Stimulated activated CD4-positive, alpha-beta T cell treated with anti-CD3 and anti-CD28 coated beads, Interleukin-4, amount 100 ng/mL, for 48 hours (primary cell): ENCODE measurements at regions not wholly inside any gene's neighbourhood (a gene's known extent, or its start where the extent isn't known, plus 50 kb on each side); places are given as distances from the start of the nearest gene placed in this dataset.

Experiments
- DNase-seq, 2 donors: peaks; one replicate each; pipeline ENCODE4 v3.0.0-alpha.2; 2020; ENCODE audit warnings: low read depth in 2 of 2

DNA sequence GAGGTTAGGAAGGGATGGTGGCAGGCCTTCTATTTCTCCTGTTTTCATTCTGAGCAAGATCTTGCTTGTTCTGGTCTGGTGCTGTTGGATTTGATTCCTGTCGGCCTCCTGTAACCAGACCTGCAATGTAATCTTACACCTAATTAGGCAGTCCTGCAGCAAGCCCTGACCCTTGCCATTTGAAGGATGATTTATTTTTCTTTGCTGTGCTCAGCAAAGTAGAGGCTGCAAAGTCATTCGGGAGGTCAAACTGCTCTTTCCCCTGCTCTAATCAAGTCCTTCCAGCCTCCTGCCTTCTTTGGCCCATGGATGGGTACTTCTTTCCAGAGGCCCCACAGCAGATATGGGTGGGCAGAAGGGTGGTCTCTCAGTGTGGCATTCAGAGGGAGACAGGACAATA lies 417.7 kb upstream of the USP24 start:
- no peak for DNase-seq

DNA sequence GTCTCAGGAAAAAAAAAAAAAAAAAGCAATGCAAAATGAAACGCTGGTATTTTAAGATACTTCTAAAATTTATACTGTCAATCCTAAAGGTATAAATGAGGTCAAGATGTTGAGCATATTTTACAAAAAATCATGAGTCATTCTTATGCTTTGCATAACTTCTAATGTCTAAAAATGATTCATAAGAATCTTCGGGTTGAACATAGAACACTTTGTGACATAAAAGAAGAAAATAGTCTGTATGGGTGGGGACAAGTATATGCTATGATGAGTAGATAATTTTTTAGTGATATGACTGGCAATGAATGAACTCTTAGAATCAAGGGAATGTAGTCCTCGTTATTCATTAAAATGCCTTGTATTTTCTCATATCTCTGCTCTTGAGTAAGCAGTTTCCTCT lies 416.9 kb upstream of the USP24 start:
- no peak for DNase-seq

DNA sequence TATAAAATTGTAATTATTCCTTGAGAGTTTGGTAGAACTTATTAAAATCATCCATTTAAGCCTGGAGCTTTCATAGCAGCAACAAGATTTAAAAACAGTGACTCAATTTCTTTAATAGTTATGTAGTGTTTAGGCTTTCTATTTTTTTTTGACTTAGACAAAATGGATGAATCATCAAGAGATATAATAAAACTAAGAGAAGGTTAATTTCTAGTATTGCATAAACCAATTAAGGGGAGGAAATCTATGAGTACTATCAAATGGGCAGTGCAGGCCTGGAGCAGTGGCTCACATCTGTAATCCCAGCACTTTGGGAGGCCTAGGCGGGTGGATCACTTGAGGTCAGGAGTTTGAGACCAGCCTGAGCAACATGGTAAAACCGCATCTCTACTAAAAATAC lies 416.3 kb upstream of the USP24 start:
- DNase-seq: no peak

DNA sequence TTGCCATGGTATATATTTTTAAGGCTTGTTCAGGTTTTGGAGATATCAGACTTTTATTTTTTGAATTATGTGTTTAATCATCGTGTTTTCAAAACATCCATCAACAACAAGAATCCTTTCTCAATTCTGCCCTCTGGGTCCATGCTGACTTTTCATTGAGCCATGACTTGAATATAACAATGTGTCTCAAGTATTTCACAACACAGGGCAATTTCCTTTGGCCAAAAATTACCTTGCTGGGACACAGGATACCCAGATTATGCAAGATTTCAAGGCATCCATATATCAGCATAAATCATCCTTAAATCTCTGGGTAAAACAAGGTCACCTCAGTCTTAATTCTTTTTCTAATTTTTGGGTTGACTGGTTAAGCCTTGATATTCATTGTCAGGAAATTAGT lies 411.2 kb upstream of the USP24 start:
- no peak for DNase-seq

DNA sequence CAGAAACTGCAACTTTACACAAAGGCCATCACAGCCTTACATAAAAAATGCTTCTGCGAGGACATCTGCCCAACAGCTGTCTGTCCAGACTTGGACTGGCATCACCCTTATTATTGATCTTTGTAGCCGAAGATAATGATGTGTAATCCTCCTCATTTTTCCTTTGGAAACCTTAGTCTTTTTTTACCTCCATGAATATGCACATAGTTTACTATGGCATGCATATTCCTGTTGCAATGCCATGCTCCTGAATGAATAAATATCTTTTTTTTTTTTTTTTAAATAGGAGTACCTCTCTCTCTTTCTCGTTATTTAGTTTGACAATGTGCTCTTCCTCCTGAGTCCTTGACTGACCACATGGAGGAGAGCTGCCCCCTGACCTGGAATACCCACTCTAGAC lies 409.6 kb upstream of the USP24 start:
- no peak for DNase-seq

DNA sequence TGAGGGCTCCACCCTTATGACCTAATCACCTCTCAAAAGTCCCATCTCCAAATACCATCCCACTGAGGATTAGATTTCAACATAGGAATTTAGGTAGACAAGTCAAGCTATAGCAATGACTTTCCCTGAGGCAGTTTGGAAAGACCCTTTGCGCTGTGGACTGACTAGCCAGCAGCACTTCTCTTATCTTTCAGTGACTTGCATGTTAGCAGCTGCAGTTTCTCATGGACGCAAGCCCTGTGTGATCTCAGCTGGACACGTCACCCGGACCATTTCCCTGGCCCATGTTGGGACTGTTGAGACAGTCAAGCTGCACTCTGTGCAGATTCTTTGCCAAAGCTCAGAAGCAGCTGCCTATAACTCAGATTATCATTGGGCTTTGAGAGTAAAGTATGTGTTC lies 408.1 kb upstream of the USP24 start:
- DNase-seq: no peak

DNA sequence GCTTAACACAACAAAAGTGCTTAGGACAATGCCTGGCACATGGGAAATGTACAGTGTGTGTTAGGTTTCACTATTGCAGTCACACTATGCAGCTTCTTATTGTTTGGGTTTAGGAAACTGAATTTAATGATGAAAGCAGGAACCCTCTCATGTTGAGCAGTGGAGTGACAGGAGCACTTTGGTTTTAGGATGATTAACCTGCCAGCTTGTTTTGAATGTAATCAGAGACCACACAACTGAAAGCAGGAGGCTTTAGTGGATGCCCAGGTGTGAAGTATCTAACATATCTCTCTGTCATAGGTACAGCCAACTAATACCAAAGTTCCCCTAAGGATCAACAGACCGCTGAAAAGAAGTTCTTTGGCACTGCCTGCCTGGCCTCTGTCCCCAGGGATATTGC lies 406.9 kb upstream of the USP24 start:
- no peak for DNase-seq

DNA sequence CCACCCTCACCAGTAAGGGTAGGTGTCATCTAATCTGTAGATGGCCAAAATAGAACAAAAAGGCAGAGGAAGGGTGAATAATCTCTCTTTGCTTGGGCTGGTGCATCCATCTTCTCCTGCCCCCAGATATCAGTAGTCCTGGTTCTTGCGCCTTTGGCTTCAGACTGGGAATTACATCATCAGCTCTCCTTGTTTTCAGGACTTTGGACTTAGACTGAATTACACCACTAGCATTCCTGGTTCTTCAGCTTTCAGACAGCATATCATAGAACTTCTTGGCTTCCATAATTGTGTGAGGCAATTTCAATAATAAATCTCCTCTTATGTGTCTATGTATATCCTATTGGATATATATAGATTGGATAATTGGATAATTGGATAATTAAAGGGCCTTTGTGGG lies 403.0 kb upstream of the USP24 start:
- no peak for DNase-seq

DNA sequence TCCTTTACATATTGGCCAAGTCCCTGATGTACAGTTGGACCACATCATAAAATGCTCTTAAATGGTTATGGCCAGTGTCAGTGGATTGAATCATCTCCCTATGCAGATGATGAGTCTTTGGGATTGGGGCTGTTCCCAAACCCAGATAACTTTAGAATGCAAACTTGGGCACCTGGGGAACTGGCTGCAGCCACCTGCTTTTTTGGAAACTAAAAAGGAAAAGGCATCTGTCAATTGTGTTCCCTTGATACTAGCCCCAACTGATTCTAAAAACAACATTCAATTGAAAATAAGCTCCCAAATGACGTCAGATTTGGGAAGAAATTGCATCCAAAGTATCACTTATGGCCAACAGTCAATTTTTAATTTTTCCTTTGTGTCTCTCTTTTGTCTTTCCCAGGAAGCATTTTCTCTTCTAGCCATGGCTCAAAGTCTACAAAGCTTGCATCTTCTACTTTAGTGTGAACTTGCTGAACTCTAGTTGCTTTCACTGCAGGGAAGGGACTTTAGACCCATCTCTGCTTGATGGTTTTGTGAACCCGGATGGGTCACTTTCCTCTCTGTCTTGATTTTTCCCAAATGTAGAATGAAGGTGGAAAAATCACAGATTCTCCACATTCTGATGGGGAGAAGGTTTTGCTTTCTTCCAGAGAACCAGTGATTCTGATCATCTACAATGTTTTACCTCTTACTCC lies 402.3 kb upstream of the USP24 start:
- DNase-seq: no peak

DNA sequence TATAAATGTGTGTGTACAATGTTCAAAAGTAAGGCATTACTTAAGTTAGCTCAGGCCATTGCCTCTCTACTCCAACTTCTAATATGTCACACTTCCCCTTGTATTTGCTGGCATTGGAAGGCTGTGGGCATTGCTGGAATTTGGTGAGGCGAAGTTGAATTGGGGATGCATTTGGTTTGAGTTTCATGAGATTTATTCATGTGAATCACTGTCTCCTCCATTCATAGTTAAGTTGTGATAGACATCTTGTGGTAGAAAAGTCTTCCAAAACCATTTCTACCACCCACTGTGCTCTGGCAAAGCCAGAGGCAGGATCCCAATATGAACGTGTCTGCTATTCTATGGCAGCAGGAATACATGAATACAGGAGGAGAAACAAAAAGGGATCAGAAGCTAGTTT lies 397.8 kb upstream of the USP24 start:
- no peak for DNase-seq

DNA sequence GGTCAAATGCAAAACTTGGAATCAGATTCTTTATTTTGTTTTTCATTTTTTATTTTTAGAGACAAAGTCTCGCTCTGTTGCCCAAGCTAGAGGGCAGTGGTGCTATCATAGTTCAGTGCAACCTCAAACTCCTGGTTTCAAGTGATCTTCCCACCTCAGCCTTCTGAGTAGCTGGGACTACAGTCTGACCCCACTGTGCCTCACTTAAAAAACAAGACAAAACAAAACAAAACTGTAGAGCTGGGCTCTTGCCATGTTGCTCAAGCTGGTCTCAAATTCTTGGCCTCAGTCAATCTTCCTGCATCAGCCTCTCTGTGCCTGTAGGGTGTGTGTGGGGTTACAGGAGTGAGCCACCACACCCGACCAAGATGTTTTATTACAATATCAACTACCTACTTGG lies 396.0 kb upstream of the USP24 start:
- DNase-seq: no peak

DNA sequence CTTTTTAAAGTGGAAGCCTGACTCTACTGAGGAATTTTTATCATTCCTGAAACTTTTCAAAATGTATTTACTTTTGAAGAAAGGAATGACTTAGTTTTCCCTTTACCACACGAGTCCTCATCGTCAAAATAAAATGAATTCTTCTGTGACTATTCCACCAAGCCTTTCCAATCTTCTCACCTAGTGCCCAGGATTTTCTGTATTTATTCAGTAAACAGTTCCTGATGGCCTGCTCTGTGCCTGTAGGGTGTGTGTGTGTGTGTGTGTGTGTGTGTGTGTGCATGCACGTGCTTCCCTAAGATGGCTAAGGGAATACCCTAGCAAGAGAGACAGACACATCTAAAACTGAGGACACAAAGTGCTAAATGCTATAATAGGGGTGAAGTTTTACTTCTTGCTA lies 395.0 kb upstream of the USP24 start:
- no peak for DNase-seq

DNA sequence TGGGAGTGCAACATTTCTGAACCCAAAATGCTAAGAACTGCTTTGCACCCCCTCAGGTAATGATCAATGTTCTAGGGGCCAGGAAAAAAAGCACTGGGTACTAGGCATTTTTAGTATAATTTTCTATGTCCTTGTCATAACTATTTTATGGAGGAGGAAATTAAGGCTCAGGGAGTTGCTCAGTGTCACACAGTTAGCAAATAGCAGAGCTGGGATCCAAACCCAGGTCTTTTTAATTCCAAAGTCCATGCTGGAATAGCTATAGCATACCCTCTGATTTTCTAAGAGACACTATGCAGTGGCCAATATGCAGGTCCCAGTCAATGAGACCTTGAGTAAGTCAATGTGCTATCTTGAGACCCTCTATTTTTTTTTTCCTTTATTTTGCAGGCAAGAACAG lies 394.5 kb upstream of the USP24 start:
- no peak for DNase-seq

DNA sequence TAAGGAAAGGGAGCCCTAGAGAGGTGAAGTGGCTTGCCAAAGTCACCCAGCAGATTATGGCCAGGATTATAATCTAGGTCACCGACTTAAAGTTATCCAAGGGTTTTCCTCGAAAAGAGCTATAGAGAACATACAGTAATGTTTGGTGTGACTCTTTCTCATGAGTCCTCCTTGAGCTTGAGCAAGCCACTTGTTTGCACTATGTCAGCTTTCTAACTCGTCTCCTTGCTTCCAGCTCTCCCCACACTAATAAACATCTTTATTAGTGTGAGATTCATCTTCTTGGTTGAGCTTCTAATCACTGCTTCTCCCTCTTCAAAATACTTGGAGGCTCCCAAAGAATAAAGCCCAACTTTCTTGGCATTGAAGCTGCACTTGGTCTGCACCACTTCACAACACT lies 390.0 kb upstream of the USP24 start:
- DNase-seq: no peak

DNA sequence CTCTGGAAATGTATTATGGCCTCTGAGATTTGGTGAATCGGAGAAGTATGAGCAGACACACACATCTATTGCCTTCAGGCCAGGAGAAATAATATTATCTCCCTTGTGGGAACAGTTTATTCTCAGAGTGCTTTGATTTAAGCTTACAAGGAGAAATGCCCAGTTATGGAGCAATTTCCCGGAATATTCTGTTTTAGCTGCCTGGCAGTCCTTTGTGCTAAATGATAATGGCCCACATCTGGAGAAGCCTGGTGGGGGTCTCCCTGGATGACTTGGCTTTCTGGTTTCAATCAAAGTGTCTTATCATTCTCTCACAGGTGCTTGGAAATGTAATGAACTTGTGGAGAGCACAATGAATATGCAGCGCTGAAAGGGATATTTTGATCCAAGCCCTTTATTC lies 389.6 kb upstream of the USP24 start:
- no peak for DNase-seq

DNA sequence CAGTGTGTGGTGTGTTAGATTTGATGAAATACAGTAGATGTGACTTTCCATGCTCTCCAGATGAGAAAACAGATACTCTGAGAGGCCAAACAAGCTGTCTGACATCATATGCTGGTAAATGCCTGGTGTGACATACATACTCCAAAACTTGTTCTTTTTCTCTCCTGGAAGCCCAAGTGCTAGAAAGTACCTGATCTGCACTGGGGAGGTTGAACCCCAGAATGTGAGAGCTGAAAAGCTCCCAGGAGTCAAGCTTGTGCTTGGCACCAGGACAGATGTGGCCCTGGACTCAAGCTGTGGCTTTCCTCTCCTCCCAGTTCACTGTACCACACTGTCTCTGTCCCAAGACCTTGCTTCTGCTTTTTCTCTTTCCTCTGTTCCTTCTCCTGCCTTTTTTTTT lies 389.0 kb upstream of the USP24 start:
- DNase-seq: no peak

DNA sequence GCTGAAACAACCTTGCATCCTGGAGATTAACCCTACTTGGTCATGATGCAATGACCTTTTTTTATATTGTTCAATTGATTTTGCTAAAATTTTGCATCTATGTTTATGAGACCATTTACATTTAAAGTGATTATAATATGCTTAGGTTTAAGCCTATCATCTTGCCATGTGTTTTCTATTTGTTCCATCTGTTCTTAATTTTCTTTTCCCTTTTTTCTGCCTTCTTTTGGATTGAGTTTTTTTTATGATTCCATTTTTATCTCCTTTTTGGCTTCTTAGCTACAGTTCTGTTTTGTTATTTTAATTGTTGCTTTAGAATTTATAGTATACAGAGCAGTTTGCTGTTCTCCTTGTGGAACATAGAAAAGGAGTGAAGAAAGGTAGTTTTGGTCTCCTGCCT lies 385.1 kb upstream of the USP24 start:
- DNase-seq: no peak

DNA sequence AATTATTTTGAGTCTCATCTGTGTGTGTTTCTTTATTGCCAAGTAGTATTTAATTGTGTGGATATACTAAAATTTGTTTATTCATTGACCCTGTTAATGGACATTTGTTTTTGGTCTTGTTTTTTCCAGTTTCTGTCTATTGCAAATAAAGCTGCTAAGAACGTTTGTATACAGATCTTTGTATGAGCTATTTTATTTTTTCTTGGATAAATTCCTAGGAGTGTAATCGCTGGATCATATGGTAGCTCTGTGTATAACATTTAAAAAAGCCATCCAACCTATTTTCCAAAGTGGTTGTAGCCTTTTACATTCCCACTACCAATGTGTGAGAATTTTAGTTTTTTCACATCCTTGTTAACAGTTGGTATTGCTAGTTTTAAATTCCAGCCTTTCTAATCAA lies 382.7 kb upstream of the USP24 start:
- DNase-seq: no peak

DNA sequence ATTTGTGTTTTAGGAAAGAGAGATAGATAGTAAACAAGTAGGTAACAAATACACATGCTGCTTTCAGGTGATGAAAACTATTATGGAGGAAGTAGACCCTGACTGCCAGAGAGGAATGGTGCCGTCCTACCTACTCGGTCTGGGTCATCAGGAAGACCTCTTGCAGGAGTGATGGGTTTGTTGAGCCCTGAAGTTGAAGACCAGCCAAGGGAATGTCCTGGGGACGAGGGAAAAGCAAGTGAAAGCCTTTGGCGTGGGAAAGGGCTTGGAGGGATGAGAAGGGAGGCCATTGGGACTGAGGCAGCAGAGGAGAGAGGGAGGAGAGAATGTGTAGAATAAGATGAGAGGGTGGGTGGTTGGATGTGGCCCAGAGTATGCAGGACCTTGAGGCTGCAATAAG lies 379.5 kb upstream of the USP24 start:
- DNase-seq: no peak

DNA sequence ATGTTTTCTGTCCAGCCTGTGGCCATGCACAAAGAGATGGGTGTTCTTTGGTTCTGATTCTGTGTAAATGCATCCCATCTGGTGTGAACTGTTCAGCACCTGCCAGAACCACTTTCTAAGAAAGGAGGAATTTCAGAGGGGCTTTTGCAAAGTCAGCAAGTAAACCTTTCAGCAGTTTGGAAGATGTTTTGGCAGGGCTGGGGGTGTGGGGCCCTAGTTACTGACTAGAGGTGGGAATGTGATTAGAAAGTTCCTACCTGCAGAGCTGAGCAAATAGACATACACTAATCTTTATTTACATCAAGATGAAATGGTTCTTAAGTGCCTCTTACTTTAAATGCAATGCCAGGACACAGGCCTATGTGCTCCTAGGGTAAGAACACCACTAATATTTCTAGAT lies 378.1 kb upstream of the USP24 start:
- no peak for DNase-seq

DNA sequence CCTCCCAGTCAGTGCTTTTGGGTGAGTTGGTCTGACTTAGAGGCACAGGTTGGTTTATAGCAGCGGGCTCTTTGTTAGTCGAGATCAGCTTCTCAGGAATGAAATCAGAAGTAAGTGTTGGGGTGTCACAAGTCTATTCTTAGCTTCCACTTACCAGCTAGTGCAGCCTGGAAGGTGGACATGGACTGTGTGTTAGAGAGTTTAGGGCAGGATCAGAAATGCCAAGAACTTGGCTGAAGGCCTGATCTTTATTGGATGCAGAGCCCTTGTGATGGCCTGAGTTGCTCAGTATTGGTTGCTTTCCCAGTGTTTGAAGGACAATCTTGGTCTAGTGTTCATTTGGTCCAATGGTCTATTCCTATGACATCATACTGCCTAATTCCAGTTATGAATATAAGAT lies 377.0 kb upstream of the USP24 start:
- DNase-seq: no peak

DNA sequence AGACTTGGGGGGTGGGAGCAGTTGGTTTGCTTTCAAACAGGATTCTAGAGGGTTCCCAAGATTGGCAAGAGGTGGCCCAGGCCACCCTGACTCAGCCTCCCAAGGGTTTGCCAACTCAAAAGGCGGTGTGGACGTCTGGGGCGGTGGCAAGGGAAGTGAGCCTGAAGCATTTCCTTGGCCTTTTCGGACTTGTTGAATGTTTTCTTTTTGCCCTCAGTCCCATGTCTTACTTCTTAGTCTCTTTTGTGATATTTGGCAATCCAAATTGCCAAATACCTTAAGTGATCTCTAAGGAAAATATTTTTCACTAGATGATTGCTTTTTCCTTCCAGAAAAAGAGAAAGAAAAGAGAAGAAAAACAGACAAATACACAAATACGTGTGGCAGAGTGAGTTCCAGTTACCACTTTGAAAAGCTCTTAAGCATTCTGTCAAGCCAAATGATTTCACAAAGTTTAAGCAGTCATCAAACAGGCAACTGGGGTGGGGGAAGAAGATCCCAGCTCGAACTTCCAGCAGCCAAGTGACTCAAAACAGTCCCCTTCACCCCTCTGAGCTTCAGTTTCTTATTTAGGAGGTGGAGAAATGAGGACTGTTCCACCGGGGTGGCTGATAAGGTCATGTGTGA lies 374.6 kb upstream of the USP24 start:
- DNase-seq: no peak

DNA sequence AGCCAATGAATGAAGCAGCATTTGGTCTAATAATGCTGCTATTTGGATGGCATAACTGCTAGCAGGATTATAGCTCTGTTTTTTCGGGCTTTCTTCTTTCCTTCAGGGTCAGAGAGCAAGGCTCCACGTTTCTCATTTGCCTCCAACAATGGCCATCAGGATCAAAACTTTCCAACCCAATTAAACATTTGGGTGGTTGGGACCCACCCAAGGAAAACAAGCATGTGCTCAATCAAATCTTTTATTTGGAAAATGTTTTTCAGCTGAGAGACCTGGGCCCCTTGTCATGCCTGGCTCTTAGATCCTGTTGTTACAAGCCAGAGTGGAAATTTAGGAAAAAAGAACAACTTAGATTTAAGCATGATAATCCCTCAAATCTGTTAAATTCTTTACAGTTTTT lies 373.1 kb upstream of the USP24 start:
- no peak for DNase-seq

DNA sequence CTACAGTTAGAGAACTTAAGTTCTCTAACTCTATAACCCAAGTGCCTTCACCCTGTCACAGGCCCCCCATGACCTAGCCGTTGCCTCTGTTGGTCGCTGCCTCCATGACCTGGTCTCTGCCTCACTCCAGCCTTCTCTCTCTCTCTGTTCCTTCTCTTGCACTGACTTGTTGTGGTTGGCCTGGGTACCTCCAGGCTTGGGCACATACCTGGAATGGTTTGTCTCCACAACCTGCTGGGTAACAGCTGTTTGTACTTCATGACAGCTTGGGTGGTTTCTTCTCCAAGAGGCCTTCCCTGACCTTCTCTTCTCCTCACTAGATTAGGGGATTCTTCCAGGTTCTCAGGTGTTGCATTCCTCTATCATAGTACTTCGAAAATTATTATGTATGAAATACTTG lies 371.6 kb upstream of the USP24 start:
- DNase-seq: no peak
